GM12872 (cell line): ENCODE measurements at regions not wholly inside any gene's neighbourhood (a gene's known extent, or its start where the extent isn't known, plus 50 kb on each side); places are given as distances from the start of the nearest gene placed in this dataset.

Source experiments
- TF ChIP-seq, protein P1 (sequence below): IDR thresholded peaks from 3 replicates; pipeline ENCODE4 v1.5.1; 2011; ENCODE audit warnings: low read depth, mild to moderate bottlenecking, low read length, moderate library complexity; ENCODE audit not compliant: insufficient read depth

DNA sequence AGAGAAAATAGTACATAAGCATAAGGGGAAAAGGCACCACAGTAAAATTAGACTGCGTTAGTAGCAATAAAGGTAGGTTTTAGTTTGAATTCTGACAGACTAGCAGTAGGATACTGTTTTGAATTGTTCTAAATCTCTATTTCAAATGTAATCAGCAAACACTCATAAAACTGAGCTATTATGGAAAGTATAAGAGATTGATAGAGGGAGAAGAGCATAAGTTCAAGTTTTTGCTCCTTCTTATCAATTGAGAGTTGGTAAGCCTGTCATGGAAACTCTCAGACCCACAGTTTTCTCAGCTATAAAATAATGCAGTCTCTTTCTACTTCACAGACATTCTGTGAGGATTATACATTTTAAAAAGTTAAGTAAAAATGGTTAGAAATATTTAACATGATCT, 840.2 kb upstream of the CNTN5 start:
- TF ChIP-seq, protein P1, sequence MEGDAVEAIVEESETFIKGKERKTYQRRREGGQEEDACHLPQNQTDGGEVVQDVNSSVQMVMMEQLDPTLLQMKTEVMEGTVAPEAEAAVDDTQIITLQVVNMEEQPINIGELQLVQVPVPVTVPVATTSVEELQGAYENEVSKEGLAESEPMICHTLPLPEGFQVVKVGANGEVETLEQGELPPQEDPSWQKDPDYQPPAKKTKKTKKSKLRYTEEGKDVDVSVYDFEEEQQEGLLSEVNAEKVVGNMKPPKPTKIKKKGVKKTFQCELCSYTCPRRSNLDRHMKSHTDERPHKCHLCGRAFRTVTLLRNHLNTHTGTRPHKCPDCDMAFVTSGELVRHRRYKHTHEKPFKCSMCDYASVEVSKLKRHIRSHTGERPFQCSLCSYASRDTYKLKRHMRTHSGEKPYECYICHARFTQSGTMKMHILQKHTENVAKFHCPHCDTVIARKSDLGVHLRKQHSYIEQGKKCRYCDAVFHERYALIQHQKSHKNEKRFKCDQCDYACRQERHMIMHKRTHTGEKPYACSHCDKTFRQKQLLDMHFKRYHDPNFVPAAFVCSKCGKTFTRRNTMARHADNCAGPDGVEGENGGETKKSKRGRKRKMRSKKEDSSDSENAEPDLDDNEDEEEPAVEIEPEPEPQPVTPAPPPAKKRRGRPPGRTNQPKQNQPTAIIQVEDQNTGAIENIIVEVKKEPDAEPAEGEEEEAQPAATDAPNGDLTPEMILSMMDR, result no peak

DNA sequence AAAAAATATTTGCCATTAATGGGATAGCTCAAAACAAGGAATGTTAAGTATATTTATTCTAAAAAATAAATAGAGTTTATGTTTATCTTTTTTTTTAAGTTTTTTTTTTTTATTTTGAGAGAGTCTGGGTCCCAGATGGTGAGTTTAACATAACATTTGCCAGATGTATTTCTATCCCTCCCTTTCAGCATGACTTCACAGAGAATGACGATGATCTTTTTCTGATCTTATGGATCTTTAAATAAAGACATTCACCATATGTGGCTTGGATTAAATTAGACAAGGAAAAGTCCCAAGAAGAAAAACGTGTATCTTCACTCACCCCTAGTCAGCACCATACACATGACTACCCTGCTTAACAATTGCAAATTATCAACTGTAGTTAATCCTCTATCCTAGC, 839.8 kb upstream of the CNTN5 start:
- TF ChIP-seq, protein P1, result no peak

DNA sequence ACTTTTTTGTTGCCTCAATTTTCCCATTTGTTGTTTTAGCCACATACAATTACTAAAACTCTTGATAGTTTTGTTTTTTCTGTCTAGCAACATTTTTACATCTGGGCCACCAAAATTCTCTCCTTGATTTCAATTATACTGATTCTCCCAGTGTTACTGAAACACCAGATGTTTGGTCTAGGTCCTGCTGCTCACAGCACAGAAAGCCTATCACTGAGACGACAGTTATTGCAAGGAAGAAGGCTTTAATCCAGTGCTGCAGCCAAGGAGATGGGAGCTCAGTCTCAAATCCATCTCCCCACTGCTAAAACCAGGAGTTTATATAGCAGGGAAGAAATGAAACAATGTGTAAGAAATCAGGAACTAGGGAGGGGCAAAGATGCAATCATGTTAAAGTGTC, 837.7 kb upstream of the CNTN5 start:
- TF ChIP-seq, protein P1, result no peak

DNA sequence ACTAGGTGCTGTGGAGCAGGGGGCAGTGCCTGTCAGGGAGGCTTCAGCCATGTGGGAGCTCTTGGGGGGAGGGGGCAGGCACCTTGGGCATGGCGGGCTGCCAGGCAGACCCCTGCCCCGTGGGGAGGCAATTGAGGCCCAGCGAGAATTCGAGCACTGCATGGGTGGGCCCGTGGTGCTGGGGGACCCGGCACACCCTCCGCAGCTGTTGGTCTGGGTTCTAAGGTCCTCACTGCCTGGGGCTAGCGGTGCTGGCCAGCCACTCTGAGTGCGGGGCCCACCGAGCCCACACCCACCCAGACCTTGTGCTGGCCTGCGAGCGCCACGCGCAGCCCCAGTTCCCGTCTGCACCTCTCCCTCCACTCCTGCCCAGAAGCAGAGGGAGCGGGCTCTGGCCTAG, 835.5 kb upstream of the CNTN5 start:
- TF ChIP-seq, protein P1, result no peak

DNA sequence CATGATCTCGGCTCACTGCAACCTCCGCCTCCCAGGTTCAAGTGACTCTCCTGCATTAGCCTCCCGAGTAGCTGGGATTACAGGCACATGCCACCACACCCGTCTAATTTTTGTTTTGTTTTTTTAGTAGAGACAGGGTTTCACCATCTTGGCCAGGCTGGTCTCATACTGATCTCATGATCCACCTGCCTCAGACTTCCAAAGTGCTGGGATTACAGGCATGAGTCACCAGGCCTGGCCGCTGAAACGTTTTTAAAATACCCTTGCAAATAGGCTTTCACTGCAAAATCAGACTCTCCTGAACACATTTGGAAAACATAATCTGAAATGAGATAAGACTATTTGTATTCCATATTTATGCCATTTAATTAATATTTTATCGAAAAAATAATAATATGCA, 826.1 kb upstream of the CNTN5 start:
- TF ChIP-seq, protein P1, result no peak

DNA sequence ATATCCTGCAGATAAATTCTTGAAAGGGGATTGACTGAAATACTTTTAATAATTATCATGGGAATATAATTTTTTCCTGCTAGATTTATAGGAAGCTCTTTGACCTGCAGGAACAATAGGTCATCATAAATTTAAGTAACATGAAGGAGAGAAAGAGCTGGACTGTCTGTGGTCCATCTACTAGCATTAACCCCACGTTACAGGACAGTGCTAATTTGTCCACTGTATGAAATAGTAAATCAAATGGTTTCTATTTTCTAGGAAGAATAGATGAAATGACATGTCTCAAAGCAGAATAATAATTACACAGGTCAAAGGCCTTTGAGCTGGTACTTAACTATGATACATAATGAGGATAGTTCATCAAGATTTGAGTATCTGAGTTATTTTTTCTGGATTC, 825.4 kb upstream of the CNTN5 start:
- TF ChIP-seq, protein P1, result no peak

DNA sequence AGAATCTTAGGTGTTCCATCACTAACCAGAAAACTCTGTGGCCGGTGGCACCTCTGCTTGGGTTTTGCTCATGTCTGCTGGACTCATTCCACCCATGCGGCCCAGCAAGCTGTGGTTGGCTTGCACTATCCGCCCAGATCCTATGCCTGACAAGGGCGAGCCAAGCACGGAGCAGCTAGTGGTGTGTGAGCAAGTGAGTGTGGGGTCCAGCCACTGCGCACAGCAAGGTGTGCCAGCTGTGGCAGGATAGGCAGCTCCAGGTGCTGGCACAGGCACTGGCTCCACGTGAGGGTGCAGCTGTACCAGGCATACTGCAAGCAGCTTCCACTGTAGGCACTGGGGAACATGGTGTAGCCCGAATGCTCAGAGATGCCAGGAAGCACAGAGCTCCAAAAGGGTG, 813.7 kb upstream of the CNTN5 start:
- TF ChIP-seq, protein P1, result no peak

DNA sequence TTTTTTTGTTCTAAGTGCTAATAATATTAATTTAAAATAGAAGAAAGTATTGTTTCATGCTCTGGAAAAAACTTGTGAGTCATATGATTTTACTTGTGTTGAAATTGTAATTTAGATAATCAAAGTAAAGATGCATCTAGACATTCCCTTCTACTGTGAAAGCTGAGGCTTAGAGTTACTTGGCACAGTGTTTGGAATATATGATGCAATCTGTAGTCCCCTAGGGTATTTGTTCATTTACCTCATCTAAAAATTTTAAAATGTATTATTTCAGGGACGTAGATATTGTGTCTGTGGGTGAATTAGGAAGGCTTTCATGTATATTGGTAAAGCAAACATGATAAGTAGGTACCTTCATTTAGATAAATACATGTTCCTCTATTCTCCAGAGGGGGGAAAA, 793.5 kb upstream of the CNTN5 start:
- TF ChIP-seq, protein P1, result no peak
